ENCODE measurements at regions not wholly inside any gene's neighbourhood (a gene's known extent, or its start where the extent isn't known, plus 50 kb on each side); places are given as distances from the start of the nearest gene placed in this dataset.

GRCh38 chr6:165893431-165893830 lies 230.4 kb upstream of the PDE10A start:
- TF ChIP-seq EZH2phosphoT487 (IDR thresholded peaks at IDR 0.05; ENCODE audit: borderline replicate concordance) (no peak), CTCF (conservative IDR thresholded peaks at IDR 0.05; ENCODE audit: low read length) (no peak)
